Suppressor macrophage treated with lipopolysaccharide for 4 hours (primary cell): ENCODE measurements at regions not wholly inside any gene's neighbourhood (a gene's known extent, or its start where the extent isn't known, plus 50 kb on each side); places are given as distances from the start of the nearest gene placed in this dataset.

Source experiments
- DNase-seq: peaks from one replicate; pipeline ENCODE4 v3.0.0-alpha.2; 2020

- peak; percentile 81 for DNase-seq
These were observed 139.1 kb downstream of the CDH26 start for GRCh38 chr20:60097285-60097684.

DNA sequence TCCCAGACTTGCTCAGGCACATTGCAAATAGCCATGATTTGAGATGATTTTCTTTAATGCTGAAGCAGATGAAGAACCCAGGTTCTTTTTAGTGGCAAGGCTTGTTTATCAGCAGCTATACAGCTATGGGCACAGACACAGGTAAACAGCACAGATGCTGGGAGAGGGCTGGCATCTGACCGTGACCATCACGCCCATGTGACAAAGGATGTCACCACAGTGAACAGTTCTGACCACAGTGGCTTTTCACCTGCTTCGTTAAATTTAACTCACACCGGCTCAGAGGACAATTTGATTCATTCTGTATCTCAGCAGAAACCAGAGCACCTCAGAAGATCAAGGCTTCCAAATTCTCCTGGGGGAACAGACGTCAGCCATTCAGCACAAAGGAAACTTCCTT is 142.6 kb downstream of the CDH26 start:
- no peak for DNase-seq

- DNase-seq, result no peak
These were observed 143.1 kb downstream of the CDH26 start for GRCh38 chr20:60101201-60101890.

- no peak for DNase-seq
These were observed 143.7 kb downstream of the CDH26 start for GRCh38 chr20:60101891-60102281.

- no peak for DNase-seq
These were observed 144.5 kb downstream of the CDH26 start for GRCh38 chr20:60102665-60103210.

DNA sequence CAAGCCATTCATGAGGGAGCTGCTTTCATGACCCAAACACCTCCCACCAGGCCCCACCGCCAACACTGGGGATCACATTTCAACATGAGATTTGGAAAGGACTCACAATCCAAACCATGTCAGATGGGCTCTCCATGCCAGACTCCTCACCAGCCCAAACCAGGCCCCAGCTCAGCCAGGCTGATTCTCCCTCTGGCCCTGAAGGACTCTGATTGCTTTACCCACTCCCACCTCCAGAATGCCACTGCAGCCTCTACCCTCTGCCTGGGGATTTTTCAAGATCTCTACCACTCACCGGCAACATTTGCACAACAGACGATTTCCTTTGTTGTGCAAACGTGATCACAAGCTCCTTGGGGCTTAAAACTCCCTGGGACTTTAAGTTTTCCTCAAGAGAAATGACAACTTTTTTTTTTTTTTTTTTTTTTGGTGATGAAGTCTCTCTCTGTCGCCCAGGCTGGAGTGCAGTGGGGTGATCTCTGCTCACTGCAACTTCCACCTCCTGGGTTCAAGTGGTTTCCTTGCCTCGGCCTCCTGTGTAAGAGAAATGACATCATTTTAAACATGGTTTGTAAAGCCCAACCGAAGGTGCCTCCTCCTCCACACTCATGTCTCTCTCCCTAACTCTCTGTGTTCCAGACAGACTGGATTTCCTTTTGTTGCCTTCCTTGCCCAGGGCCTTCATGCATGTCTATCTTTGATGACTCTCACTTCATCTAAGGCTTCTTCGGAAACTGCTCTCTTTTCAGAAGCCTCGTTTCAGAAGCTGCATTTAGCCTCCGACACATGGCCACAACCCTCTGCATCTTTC is 147.0 kb downstream of the CDH26 start:
- DNase-seq, result peak; percentile 50

DNA sequence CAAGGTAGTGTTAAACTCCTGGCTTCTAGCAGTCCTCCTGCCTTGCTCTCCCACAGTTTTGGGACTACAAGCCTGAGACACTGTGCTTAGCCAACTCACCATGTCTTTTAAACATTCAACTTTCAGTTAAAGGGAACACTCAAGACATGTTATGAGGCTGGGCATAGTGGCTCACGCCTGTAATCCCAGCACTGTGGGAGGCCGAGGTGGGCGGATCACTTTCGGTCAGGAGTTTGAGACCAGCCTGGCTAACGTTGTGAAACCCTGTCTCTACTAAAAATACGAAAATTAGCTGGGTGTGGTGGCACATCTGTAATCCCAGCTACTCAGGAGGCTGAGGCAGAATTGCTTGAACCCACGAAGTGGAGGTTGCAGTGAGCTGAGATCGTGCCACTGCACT is 148.0 kb downstream of the CDH26 start:
- DNase-seq, result peak; percentile 45

- DNase-seq, result peak; percentile 26
These were observed 149.6 kb downstream of the CDH26 start for GRCh38 chr20:60107621-60108390.

DNA sequence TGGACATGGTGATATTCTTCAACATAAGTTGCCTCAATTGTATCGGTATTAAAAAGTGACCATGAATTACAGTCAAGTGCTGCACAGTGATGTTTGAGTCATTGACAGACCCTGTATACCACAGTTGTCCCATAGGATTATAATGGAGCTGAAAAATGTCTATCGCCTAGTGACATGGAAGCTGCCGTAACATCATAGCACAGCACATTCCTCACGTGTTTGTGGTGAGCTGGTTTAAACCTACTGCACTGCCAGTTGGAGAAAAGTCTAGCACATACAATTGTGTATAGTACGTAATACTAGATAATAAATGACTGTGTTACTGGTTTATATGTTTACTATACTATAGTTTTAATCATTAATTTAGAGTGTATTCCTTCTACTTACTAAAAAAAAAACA is 150.2 kb downstream of the CDH26 start:
- DNase-seq, result no peak

GRCh38 chr20:60113024-60113724 is 155.0 kb downstream of the CDH26 start:
- DNase-seq, result peak; percentile 40

- DNase-seq, result peak; percentile 47
These were observed 155.5 kb downstream of the CDH26 start for GRCh38 chr20:60113771-60114170.

DNA sequence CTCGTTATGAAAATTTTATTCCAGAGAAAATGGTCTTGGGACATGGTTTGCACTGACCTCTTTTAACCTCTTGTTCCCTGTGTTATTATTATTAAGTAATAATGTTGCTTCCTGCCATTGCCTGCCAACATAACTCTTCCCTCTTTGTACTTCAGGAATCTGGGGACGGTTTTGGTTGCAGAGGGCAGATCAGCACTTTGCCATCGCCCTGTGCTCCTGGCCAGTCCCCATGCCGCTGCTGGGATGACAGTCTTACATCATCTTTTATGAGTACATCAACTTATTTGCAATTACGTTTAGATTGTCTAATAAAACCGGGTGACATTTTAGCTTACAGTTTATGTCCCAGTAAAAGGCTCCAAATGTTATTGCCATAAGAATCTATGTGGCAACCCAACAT is 157.2 kb downstream of the CDH26 start:
- DNase-seq, result peak; percentile 57

GRCh38 chr20:60116128-60116909 is 158.1 kb downstream of the CDH26 start:
- peak; percentile 44 for DNase-seq

- peak; percentile 78 for DNase-seq
These were observed 158.8 kb downstream of the CDH26 start for GRCh38 chr20:60117065-60117464.

DNA sequence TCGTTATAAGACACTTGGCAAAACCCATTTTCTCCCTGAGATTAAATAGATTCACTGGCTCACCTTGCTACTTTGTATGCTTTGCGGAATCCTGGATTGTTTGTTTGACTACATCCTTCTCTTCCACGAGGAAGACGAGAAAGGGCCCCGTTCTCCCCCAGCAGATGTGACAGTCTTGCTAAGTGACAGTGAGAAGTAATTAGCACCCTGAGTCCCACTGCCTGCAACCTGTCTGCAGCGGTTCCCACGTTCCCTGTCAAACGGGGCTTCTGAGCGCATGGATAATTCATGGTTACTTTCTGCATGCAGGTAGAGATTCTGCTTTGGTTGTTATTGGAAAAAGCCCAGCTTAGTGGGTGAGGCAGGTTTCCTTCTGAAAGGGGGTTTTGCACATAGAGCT is 163.7 kb downstream of the CDH26 start:
- DNase-seq, result no peak

GRCh38 chr20:60122671-60123070 is 164.4 kb downstream of the CDH26 start:
- DNase-seq, result no peak

DNA sequence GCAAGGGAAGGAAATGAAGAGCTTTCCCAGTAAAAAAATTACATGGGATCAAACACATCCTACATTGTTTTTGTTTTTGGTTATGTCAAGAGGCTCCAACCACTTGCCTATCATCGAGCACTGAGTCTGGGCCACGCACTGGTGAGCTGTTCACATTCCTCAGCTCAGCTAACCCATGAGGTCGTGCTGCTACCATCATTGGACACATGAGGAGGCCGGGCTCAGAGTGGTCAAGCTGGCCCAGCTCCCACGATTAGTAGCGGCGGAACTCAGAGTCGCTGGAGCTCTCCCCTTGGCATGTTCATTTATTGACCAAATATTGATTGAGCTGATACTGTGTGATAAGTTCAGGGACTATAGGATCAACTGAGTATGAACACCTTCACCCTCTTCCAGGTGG is 164.9 kb downstream of the CDH26 start:
- no peak for DNase-seq

DNA sequence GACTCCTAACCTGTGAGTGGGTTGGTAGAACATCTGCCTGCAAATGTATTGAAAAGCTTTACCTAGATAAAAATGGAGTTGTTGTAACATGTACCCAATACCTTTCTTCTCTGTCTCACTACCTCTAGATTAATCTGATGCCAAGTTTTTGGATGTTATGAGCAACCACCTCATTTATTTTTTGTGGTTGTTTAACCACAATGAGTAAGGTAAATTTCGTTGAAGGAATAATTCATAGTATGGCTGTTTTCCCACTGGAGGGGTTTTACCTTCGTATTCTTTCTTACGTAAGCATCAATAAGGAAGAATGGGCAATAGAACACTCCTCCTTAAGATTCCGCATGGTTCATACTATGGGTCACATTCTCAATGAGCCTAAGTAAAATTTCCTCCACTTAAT is 165.4 kb downstream of the CDH26 start:
- DNase-seq, result no peak

DNA sequence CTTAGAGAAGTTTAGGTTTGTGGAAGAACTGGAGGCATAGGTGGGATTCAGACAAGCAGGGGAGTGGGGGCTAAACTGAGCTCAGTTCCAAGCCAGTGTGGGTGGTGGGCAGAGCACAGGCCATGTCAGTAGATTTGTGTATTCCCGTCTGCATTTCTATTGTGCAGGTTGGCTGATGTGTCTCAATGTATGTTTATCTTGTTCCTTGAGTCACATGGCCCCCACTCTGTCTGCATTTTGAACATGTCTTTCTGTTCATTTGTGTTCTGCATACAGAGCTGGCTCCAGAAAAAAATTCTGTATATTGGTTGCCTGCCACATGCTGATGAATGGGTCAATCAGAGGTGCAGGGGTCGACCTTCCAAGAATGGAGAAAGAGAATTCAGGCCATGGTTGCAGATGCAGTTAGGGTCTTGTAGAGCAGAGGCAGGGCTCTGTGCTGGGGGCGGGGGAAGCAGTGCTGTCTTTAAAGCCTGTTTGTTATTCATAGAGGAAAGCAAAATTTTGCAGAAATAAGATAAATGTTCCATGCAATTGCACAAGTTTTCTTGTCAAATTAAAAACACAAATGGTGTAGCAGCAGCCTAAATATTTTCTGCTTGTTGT is 166.7 kb downstream of the CDH26 start:
- no peak for DNase-seq

DNA sequence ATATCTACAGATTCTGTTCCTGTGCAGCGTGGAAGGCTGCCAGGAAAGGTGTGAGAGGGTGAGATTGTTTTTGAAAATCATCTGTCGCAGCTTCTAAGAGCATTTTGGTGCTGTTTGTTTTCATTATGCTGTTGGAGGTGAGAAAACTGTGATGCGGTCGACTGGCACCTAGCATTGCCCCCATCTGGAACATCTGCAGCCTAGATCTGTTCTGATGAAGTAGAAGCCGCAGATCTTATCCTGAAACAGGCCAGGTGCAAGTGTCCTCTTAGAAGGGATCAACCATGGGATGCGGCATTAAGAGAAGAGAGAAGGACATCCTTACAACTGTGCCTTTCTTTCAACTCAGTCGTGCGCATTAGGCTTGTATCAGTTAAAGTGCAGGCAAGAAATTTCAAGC is 167.3 kb downstream of the CDH26 start:
- no peak for DNase-seq

DNA sequence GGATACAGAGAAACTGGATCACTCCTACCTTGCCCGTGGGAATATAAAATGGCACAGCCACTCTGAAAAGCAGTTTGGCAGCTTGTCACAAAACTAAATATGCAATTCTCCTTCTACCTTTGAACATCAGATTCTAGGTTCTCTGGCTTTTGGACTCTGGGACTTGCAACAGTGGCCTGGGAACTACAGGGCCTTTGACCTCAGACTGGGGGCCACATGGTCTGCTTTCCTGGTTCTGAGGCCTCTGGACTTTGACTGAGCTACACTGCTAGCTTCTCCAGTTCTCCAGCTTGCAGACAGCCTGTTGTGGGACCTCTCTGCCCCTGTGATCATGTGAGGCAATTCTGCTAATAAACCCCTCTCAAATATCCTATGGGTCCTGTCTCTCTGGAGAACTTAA is 168.8 kb downstream of the CDH26 start:
- DNase-seq, result no peak

- DNase-seq, result peak; percentile 73
These were observed 173.2 kb downstream of the CDH26 start for GRCh38 chr20:60131375-60131774.
